Activated gamma-delta T cell treated with Interleukin-2 at 50 U/mL for 16 hours (primary cell): ENCODE measurements at regions not wholly inside any gene's neighbourhood (a gene's known extent, or its start where the extent isn't known, plus 50 kb on each side); places are given as distances from the start of the nearest gene placed in this dataset.

Experiments
- DNase-seq: peaks from one replicate; pipeline ENCODE4 v3.0.0-alpha.2; 2020

- no peak for DNase-seq
Measured at GRCh38 chr13:104779311-104779993, 1713.2 kb upstream of the SLC10A2 start.

GRCh38 chr13:104773775-104774174 lies 1707.6 kb upstream of the SLC10A2 start:
- DNase-seq = no peak

- no peak for DNase-seq
Measured at GRCh38 chr13:104769545-104769944, 1703.3 kb upstream of the SLC10A2 start.

- DNase-seq = no peak
Measured at GRCh38 chr13:104766319-104766718, 1700.1 kb upstream of the SLC10A2 start.

GRCh38 chr13:104764600-104764999 lies 1698.4 kb upstream of the SLC10A2 start:
- DNase-seq = no peak

GRCh38 chr13:104759069-104759468 lies 1692.9 kb upstream of the SLC10A2 start:
- DNase-seq = no peak

GRCh38 chr13:104757712-104758111 lies 1691.5 kb upstream of the SLC10A2 start:
- DNase-seq = no peak

GRCh38 chr13:104750377-104750776 lies 1684.2 kb upstream of the SLC10A2 start:
- no peak for DNase-seq

- no peak for DNase-seq
Measured at GRCh38 chr13:104740641-104741222, 1674.5 kb upstream of the SLC10A2 start.

- DNase-seq = no peak
Measured at GRCh38 chr13:104737713-104738112, 1671.5 kb upstream of the SLC10A2 start.

GRCh38 chr13:104733427-104733826 lies 1667.2 kb upstream of the SLC10A2 start:
- no peak for DNase-seq

- DNase-seq = no peak
Measured at GRCh38 chr13:104715111-104715510, 1648.9 kb upstream of the SLC10A2 start.

GRCh38 chr13:104705031-104705750 lies 1639.0 kb upstream of the SLC10A2 start:
- no peak for DNase-seq

GRCh38 chr13:104701591-104701990 lies 1635.4 kb upstream of the SLC10A2 start:
- no peak for DNase-seq

GRCh38 chr13:104694397-104694796 lies 1628.2 kb upstream of the SLC10A2 start:
- DNase-seq = no peak

GRCh38 chr13:104693126-104693525 lies 1626.9 kb upstream of the SLC10A2 start:
- DNase-seq = no peak

- DNase-seq = no peak
Measured at GRCh38 chr13:104691767-104692467, 1625.7 kb upstream of the SLC10A2 start.

- DNase-seq = no peak
Measured at GRCh38 chr13:104686484-104686883, 1620.3 kb upstream of the SLC10A2 start.

GRCh38 chr13:104683789-104684188 lies 1617.6 kb upstream of the SLC10A2 start:
- DNase-seq = no peak

GRCh38 chr13:104678161-104678560 lies 1611.9 kb upstream of the SLC10A2 start:
- no peak for DNase-seq

- no peak for DNase-seq
Measured at GRCh38 chr13:104671901-104672300, 1605.7 kb upstream of the SLC10A2 start.

- DNase-seq = no peak
Measured at GRCh38 chr13:104657196-104657595, 1591.0 kb upstream of the SLC10A2 start.

GRCh38 chr13:104650431-104650830 lies 1584.2 kb upstream of the SLC10A2 start:
- DNase-seq = no peak

- no peak for DNase-seq
Measured at GRCh38 chr13:104648291-104648690, 1582.1 kb upstream of the SLC10A2 start.
